ENCODE measurements at regions not wholly inside any gene's neighbourhood (a gene's known extent, or its start where the extent isn't known, plus 50 kb on each side); places are given as distances from the start of the nearest gene placed in this dataset.
"Not testable (repeated sequence)": the region's sequence is repeated elsewhere in the genome, so short reads cannot be mapped to it uniquely, and the experiment has no call there.

DNA sequence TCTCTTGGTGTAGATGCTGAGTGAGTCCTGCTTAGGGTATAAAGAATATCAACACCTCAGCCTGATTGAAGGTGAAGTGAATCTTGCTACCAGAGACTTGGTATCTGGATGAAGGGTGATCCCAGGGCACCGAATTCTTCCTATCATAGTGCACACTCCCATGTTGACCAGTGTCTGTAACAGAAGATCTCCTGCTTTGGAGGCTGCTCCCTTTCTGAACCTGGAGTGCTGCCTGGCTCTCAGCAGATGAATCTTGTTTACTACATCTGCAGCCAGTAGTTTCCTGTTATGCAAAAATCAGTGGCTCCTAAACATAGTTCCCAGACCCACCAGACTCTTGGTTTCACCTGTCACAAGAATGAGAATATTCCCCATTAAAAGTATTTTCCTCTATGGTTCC, 191.7 kb upstream of the GK2 start:
- H3K36me3 ChIP-seq, result no peaks in the 10 kb centered on the region
- TF ChIP-seq, protein P1, sequence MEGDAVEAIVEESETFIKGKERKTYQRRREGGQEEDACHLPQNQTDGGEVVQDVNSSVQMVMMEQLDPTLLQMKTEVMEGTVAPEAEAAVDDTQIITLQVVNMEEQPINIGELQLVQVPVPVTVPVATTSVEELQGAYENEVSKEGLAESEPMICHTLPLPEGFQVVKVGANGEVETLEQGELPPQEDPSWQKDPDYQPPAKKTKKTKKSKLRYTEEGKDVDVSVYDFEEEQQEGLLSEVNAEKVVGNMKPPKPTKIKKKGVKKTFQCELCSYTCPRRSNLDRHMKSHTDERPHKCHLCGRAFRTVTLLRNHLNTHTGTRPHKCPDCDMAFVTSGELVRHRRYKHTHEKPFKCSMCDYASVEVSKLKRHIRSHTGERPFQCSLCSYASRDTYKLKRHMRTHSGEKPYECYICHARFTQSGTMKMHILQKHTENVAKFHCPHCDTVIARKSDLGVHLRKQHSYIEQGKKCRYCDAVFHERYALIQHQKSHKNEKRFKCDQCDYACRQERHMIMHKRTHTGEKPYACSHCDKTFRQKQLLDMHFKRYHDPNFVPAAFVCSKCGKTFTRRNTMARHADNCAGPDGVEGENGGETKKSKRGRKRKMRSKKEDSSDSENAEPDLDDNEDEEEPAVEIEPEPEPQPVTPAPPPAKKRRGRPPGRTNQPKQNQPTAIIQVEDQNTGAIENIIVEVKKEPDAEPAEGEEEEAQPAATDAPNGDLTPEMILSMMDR (IDR thresholded peaks at IDR 0.05), result no peak
- no peak overlapping the region for H3K4me3 ChIP-seq
- no peak overlapping the region for H3K27ac ChIP-seq
- DNase-seq (ENCODE audit: low spot score) (no peak), ATAC-seq (ENCODE audit: insufficient number of reproducible peaks, low FRiP score, low read depth) (no peak)
- no peaks in the 10 kb centered on the region for H3K27me3 ChIP-seq (replicated peaks; ENCODE audit: insufficient read depth)
- no peaks in the 10 kb centered on the region for H3K9me3 ChIP-seq
- peaks cover 13 to 42% of the 10 kb centered on the region in 2 donors for H3K4me1 ChIP-seq (ENCODE audit: control insufficient read depth in 1 of 2, low read depth in 2 of 2)

- TF ChIP-seq, protein P1 (IDR thresholded peaks at IDR 0.05), result no peak
- ATAC-seq (ENCODE audit: insufficient number of reproducible peaks, low FRiP score, low read depth) (peak; percentile 65), DNase-seq (ENCODE audit: low spot score) (no peak)
- peaks cover 13 to 42% of the 10 kb centered on the region in 2 donors for H3K4me1 ChIP-seq (ENCODE audit: control insufficient read depth in 1 of 2, low read depth in 2 of 2)
- peak overlapping the region; percentile 52 for H3K4me3 ChIP-seq
- no peaks in the 10 kb centered on the region for H3K27me3 ChIP-seq (replicated peaks; ENCODE audit: insufficient read depth)
- no peaks in the 10 kb centered on the region for H3K36me3 ChIP-seq
- H3K27ac ChIP-seq, result peak overlapping the region; percentile 66 to 77
- no peaks in the 10 kb centered on the region for H3K9me3 ChIP-seq
Observed at GRCh38 chr4:79598801-79599200, 190.8 kb upstream of the GK2 start.

- no peak overlapping the region for H3K4me3 ChIP-seq
- H3K36me3 ChIP-seq, result no peaks in the 10 kb centered on the region
- TF ChIP-seq, protein P1 (IDR thresholded peaks at IDR 0.05), result no peak
- DNase-seq (ENCODE audit: low spot score), result no peak
- H3K27ac ChIP-seq, result peak overlapping the region; percentile 66 to 77
- no peak for ATAC-seq (ENCODE audit: insufficient number of reproducible peaks, low FRiP score, low read depth)
- H3K9me3 ChIP-seq, result no peaks in the 10 kb centered on the region
- peaks cover 13 to 42% of the 10 kb centered on the region in 2 donors for H3K4me1 ChIP-seq (ENCODE audit: control insufficient read depth in 1 of 2, low read depth in 2 of 2)
- H3K27me3 ChIP-seq (replicated peaks; ENCODE audit: insufficient read depth), result no peaks in the 10 kb centered on the region
Observed at GRCh38 chr4:79598214-79598613, 190.2 kb upstream of the GK2 start.

DNA sequence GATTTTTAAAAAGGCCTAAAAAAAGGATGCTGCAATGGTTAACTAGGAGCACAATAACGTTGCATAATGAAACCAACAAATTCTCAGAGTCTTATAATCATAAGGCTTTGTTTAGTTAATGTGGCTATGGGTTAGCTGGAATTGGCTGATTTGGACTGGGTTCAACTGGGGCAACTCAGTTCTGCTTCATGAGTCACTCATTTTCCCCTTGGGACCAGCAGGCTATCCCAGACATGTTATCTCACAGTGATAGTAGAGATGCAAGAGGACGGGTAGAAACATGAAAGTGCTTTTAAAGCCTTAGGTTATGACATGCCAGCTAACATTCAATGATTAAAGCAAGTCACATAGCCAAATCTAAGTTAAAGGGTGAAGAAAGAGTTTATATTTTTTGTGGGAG, 189.2 kb upstream of the GK2 start:
- no peak for DNase-seq (ENCODE audit: low spot score)
- TF ChIP-seq, protein P1 (IDR thresholded peaks at IDR 0.05), result no peak
- H3K9me3 ChIP-seq, result no peaks in the 10 kb centered on the region
- peak overlapping the region; percentile 66 to 77 for H3K27ac ChIP-seq
- H3K36me3 ChIP-seq, result no peaks in the 10 kb centered on the region
- peak; percentile 52 for ATAC-seq (ENCODE audit: insufficient number of reproducible peaks, low FRiP score, low read depth)
- H3K27me3 ChIP-seq (replicated peaks; ENCODE audit: insufficient read depth), result no peaks in the 10 kb centered on the region
- H3K4me1 ChIP-seq (ENCODE audit: control insufficient read depth in 1 of 2, low read depth in 2 of 2), result peaks cover 13 to 42% of the 10 kb centered on the region in 2 donors
- H3K4me3 ChIP-seq, result no peak overlapping the region

- not testable (repeated sequence) for ATAC-seq (ENCODE audit: insufficient number of reproducible peaks, low FRiP score, low read depth); H3K27me3 ChIP-seq (replicated peaks; ENCODE audit: insufficient read depth); H3K4me3 ChIP-seq; H3K9me3 ChIP-seq; H3K27ac ChIP-seq; H3K36me3 ChIP-seq; DNase-seq (ENCODE audit: low spot score)
- peaks cover 11 to 23% of the 10 kb centered on the region in 2 donors for H3K4me1 ChIP-seq (ENCODE audit: control insufficient read depth in 1 of 2, low read depth in 2 of 2)
Observed at GRCh38 chr4:79592218-79592617, 184.2 kb upstream of the GK2 start.

GRCh38 chr4:79588679-79589078, 180.7 kb upstream of the GK2 start:
- no peaks in the 10 kb centered on the region for H3K27me3 ChIP-seq (replicated peaks; ENCODE audit: insufficient read depth)

DNA sequence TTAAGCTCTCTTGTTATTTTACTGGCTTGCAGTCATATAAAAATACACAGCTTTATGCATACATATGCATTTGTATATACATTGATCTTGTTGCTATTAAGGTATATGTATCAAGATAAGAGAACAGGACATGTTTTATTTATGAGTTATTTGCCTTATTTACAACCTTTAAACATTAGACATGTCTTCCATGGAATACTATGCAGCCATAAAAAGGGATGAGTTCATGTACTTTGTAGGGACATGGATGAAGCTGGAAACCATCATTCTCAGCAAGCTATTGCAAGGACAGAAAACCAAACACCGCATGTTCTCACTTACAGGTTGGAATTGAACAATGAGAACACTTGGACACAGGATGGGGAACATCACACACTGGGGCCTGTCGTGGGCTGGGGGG, 179.2 kb upstream of the GK2 start:
- H3K27me3 ChIP-seq (replicated peaks; ENCODE audit: insufficient read depth); H3K9me3 ChIP-seq; H3K4me3 ChIP-seq; DNase-seq (ENCODE audit: low spot score); ATAC-seq (ENCODE audit: insufficient number of reproducible peaks, low FRiP score, low read depth); H3K27ac ChIP-seq; H3K36me3 ChIP-seq: not testable (repeated sequence)
- peaks cover 12 to 37% of the 10 kb centered on the region in 2 donors for H3K4me1 ChIP-seq (ENCODE audit: control insufficient read depth in 1 of 2, low read depth in 2 of 2)

More at GRCh38 chr4:79588679-79589078, 180.7 kb upstream of the GK2 start:
- ATAC-seq (ENCODE audit: insufficient number of reproducible peaks, low FRiP score, low read depth) (no peak), DNase-seq (ENCODE audit: low spot score) (no peak)
- peaks cover 12 to 37% of the 10 kb centered on the region in 2 donors for H3K4me1 ChIP-seq (ENCODE audit: control insufficient read depth in 1 of 2, low read depth in 2 of 2)
- TF ChIP-seq, protein P1 (IDR thresholded peaks at IDR 0.05), result no peak
- H3K9me3 ChIP-seq, result no peaks in the 10 kb centered on the region
- H3K27ac ChIP-seq, result no peak overlapping the region
- H3K4me3 ChIP-seq, result no peak overlapping the region
- no peaks in the 10 kb centered on the region for H3K36me3 ChIP-seq

Data from thoracic aorta (tissue), 2 donors.